ENCODE measurements at regions not wholly inside any gene's neighbourhood (a gene's known extent, or its start where the extent isn't known, plus 50 kb on each side); places are given as distances from the start of the nearest gene placed in this dataset.
A peak's percentile ranks its signal among the peaks of the same experiment; 100 is the strongest.

DNA sequence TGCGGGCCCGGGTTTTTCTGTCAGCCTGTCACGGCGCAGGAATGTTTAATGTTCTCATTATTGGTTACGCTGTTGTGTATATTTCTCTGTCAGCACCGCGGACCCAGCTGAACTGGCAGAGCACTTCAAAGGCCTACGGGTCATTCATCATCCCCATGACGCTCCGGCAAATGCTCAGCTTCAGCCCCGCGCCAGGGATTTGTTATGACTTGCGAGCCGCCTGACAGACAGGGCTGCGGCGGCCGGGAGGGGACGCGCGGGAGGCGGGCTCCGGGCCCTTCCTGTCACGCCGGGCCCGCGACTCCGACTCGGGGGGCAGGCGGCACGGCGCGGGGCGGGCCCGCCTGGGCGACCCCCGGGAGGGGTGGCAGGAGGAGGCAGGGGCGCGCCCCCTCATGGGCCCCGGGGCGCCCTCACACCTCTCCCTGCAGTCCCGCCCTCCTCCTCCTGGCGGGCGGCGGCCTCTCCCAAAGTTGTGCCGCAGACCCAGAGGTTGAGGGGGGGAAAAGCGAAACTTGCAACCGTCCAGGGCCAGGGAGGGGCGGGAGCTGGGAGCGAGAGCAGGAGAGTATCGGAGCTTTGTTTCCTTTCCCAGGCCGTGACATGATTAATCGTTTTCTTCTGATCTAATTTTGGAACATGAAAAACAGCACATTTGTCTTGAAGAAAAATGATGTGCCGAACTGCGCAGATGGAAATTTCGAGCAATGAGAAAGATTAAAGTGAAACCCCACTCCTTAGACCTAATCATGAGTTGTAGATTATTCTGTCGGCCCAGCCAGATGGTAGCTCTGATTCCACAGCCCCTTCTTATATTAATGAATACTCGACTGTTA, 59.3 kb upstream of the COMTD1 start (continued):
- TF ChIP-seq, protein P1, sequence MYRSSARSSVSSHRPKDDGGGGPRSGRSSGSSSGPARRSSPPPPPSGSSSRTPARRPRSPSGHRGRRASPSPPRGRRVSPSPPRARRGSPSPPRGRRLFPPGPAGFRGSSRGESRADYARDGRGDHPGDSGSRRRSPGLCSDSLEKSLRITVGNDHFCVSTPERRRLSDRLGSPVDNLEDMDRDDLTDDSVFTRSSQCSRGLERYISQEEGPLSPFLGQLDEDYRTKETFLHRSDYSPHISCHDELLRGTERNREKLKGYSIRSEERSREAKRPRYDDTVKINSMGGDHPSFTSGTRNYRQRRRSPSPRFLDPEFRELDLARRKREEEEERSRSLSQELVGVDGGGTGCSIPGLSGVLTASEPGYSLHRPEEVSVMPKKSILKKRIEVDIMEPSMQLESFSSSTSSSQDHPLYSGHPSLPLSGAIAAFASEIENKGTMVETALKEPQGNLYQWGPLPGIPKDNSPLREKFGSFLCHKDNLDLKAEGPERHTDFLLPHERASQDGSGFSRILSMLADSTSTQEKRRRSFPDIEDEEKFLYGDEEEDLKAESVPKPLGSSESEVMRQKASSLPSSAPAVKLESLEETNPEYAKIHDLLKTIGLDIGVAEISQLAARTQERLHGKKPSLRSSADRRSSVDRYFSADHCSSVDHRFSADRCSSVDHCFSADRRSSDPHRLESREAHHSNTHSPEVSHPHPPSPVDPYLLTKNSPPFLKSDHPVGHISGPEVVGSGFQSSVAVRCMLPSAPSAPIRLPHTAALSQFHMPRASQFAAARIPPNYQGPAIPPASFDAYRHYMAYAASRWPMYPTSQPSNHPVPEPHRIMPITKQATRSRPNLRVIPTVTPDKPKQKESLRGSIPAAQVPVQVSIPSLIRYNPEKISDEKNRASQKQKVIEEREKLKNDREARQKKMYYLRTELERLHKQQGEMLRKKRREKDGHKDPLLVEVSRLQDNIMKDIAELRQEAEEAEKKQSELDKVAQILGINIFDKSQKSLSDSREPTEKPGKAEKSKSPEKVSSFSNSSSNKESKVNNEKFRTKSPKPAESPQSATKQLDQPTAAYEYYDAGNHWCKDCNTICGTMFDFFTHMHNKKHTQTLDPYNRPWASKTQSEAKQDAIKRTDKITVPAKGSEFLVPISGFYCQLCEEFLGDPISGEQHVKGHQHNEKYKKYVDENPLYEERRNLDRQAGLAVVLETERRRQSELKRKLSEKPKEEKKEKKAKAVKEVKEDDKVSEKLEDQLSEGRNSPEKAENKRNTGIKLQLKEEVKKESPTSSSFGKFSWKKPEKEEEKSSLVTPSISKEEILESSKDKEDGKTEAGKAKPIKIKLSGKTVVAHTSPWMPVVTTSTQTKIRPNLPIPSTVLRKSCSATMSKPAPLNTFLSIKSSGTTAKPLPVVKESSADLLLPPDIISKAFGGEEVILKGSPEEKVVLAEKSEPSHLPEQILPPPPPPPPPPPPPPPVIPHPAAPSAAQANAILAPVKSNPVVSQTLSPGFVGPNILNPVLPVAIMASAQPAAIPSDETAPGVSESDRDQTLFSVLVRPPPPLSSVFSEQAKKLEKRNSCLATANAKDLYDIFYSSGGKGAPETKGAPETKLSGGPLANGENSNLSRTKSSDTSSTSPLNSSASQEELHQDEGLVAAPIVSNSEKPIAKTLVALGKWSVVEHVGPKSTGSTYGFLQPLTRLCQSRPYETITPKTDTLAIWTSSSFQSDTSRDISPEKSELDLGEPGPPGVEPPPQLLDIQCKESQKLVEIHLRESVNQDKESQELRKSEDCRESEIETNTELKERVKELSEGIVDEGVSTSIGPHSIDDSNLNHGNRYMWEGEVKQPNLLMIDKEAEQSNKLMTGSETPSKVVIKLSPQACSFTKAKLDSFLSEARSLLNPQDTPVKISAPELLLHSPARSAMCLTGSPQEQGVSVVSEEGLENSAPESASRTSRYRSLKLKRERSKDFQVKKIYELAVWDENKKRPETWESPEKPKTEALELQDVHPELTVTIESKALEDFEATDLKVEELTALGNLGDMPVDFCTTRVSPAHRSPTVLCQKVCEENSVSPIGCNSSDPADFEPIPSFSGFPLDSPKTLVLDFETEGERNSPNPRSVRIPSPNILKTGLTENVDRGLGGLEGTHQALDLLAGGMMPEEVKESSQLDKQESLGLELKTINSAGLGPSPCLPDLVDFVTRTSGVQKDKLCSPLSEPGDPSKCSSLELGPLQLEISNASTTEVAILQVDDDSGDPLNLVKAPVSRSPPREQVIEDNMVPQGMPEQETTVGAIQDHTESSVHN (CRISPR knock-in tag; IDR thresholded peaks at IDR 0.05): no peak
- TF ChIP-seq PCBP2 (optimal IDR thresholded peaks at IDR 0.05; ENCODE audit: low read depth, low read length, poor library complexity, severe bottlenecking): no peak
- TF ChIP-seq ELF1 (CRISPR knock-in tag; IDR thresholded peaks at IDR 0.05): no peak
- TF ChIP-seq ZBTB40 (IDR thresholded peaks at IDR 0.05): no peak
- TF ChIP-seq ZBTB40 (CRISPR knock-in tag; IDR thresholded peaks at IDR 0.05): 0 out of 2 replicates have a peak, but pooled peaks have one; percentile 44
- TF ChIP-seq ZNF253 (CRISPR knock-in tag; IDR thresholded peaks at IDR 0.05; ENCODE audit: borderline replicate concordance): no peak
- TF ChIP-seq, protein P2, sequence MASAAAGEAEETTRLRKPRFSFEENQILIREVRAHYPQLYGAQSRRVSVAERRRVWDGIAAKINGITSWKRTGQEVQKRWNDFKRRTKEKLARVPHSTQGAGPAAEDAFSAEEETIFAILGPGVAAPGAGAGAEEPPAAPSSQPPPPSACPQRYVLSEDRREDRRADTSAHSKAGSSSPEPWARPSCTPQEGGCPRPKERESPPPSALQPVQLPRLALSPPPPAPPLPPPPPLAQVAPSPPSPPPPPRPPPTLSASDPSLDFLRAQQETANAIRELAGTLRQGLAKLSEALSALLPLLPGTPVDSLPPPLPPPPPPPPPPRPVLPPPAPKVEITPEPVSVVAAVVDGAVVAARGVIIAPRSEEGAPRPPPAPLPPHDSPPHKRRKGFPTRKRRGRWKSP (CRISPR knock-in tag; IDR thresholded peaks at IDR 0.05): no peak
- TF ChIP-seq HOXA9 (CRISPR knock-in tag; IDR thresholded peaks at IDR 0.05; ENCODE audit: borderline replicate concordance): peak; percentile 77; the same call in 1 of the 2 replicates
- no peak for TF ChIP-seq RXRA (CRISPR knock-in tag; IDR thresholded peaks at IDR 0.05)
- 0 out of 2 replicates have a peak, but pooled peaks have one; percentile 19 for TF ChIP-seq ZNF335 (CRISPR knock-in tag; IDR thresholded peaks at IDR 0.05)

Data from HepG2 (cell line).